Esophagus squamous epithelium (tissue), 4 donors: ENCODE measurements at regions not wholly inside any gene's neighbourhood (a gene's known extent, or its start where the extent isn't known, plus 50 kb on each side); places are given as distances from the start of the nearest gene placed in this dataset.

Experiments
- POLR2A ChIP-seq, 4 donors: fragments of 450-650 bp; IDR thresholded peaks; one replicate each; pipeline ENCODE4 v1.6.1; 2017; ENCODE audit warnings: antibody characterized with exemption in 4 of 4, mild to moderate bottlenecking in 4 of 4, moderate library complexity in 3 of 4
- TF ChIP-seq, protein P1 (sequence below), 6 experiments: fragments of 450-650 bp in 4 of 6; fragments of 200-600 bp in 2 of 6; sonication (generic) in 2 of 6; IDR thresholded peaks; one replicate each; pipeline ENCODE4 v1.5.1; 2016 to 2019; ENCODE audit warnings: antibody characterized with exemption in 6 of 6, mild to moderate bottlenecking in 4 of 6, moderate library complexity in 4 of 6

DNA sequence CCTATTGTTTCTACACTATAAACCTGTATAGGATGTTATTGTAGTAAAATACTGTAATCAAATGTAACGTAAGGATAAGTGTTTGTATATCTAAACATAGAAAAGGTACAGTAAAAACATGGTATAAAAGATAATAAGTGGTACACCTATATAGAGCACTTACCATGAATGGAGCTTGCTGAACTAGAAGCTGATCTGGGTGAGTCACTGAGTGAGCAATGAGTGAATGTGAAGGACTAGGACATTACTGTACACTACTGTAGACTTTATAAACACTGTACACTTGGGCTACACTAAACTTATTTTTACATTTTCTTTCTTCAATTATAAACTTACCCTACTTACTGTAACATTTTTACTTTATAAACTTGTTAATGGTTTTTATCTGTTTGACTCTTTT is 732.9 kb upstream of the LRRN3 start:
- no peak for TF ChIP-seq POLR2A (IDR thresholded peaks at IDR 0.05)
- TF ChIP-seq, protein P1, sequence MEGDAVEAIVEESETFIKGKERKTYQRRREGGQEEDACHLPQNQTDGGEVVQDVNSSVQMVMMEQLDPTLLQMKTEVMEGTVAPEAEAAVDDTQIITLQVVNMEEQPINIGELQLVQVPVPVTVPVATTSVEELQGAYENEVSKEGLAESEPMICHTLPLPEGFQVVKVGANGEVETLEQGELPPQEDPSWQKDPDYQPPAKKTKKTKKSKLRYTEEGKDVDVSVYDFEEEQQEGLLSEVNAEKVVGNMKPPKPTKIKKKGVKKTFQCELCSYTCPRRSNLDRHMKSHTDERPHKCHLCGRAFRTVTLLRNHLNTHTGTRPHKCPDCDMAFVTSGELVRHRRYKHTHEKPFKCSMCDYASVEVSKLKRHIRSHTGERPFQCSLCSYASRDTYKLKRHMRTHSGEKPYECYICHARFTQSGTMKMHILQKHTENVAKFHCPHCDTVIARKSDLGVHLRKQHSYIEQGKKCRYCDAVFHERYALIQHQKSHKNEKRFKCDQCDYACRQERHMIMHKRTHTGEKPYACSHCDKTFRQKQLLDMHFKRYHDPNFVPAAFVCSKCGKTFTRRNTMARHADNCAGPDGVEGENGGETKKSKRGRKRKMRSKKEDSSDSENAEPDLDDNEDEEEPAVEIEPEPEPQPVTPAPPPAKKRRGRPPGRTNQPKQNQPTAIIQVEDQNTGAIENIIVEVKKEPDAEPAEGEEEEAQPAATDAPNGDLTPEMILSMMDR (IDR thresholded peaks at IDR 0.05): no peak
